ENCODE measurements at regions not wholly inside any gene's neighbourhood (a gene's known extent, or its start where the extent isn't known, plus 50 kb on each side); places are given as distances from the start of the nearest gene placed in this dataset.

DNA sequence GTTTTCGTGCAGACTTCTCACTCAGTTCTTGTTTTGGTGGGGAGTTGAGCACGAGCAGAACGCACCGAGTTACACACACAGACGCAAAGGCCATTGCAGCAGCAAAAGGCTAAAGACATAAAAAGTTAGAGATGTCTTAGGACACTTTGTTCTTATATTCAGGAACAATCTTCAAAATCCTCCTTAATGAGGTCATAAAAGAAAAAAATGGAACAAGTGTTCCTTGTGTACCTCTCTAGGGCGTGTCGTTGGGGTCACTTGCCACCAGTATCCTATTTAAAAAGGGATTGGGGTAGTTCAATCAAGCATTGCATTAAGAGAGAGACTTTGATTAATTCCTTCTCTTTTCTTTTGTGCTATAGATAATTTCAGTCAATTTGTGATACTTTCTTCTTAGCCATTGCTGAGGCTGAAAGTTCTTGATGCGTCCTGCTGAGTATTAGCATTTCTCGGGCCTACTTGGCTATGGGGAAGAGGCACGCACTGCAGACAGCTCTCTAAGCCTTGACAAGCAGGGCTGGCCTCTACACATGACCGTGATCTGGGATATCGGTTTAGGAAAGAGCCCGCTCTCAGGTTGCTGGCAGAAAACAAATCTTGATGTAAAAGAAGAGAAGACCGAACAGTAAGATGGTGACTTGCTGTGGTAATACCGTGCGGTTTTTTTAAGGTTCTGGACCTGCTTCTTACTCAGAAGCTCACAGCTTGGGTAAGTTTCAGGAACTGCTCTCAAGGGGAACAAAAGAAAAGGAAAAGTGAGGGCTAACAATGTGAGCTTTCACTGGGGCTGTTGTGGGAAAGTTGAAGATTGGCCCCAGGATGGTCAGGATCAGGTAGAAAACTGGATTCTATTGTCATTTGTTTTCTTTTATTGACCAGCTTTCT, 223.6 kb downstream of the TM9SF2 start:
- H3K36me3 ChIP-seq = no peaks in the 10 kb centered on the region
- no peak for DNase-seq
- no peak overlapping the region for H3K9ac ChIP-seq (ENCODE audit: low read depth in 2 of 2, low read length in 2 of 2)
- H3K9me3 ChIP-seq = no peaks in the 10 kb centered on the region
- TF ChIP-seq, protein P1, sequence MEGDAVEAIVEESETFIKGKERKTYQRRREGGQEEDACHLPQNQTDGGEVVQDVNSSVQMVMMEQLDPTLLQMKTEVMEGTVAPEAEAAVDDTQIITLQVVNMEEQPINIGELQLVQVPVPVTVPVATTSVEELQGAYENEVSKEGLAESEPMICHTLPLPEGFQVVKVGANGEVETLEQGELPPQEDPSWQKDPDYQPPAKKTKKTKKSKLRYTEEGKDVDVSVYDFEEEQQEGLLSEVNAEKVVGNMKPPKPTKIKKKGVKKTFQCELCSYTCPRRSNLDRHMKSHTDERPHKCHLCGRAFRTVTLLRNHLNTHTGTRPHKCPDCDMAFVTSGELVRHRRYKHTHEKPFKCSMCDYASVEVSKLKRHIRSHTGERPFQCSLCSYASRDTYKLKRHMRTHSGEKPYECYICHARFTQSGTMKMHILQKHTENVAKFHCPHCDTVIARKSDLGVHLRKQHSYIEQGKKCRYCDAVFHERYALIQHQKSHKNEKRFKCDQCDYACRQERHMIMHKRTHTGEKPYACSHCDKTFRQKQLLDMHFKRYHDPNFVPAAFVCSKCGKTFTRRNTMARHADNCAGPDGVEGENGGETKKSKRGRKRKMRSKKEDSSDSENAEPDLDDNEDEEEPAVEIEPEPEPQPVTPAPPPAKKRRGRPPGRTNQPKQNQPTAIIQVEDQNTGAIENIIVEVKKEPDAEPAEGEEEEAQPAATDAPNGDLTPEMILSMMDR (IDR thresholded peaks at IDR 0.05) = no peak
- H3K27ac ChIP-seq = no peak overlapping the region
- intact Hi-C loops (cut with DNase I) = no loop called here
- H3K4me3 ChIP-seq = no peak overlapping the region
- no peaks in the 10 kb centered on the region for H3K4me1 ChIP-seq
- no peaks in the 10 kb centered on the region for H3K27me3 ChIP-seq

DNA sequence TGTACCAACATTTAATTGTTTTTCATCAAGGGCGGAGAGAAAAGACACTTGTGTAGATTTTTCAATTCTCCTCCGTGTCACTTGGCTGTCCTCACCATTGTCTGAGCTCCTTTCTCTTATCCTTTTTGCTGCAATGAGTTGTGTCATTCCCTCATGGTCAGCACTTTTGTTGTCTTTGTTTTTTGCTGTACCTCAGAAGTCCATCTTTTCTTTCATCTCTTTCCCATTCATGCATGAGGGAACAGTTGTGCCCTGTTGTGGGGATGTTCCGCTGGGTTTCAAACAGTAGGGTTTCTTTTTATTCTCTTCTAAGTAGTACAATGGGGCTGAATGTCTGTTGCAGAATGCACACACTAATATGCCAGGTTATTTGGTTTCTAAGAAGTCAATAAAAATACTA, 222.6 kb downstream of the TM9SF2 start:
- no peak overlapping the region for H3K27ac ChIP-seq
- TF ChIP-seq, protein P1 (IDR thresholded peaks at IDR 0.05) = no peak
- H3K36me3 ChIP-seq = no peaks in the 10 kb centered on the region
- no peaks in the 10 kb centered on the region for H3K27me3 ChIP-seq
- no peaks in the 10 kb centered on the region for H3K4me1 ChIP-seq
- intact Hi-C loops (cut with DNase I) = no loop called here
- H3K4me3 ChIP-seq = no peak overlapping the region
- no peak for DNase-seq
- no peak overlapping the region for H3K9ac ChIP-seq (ENCODE audit: low read depth in 2 of 2, low read length in 2 of 2)
- H3K9me3 ChIP-seq = no peaks in the 10 kb centered on the region

DNA sequence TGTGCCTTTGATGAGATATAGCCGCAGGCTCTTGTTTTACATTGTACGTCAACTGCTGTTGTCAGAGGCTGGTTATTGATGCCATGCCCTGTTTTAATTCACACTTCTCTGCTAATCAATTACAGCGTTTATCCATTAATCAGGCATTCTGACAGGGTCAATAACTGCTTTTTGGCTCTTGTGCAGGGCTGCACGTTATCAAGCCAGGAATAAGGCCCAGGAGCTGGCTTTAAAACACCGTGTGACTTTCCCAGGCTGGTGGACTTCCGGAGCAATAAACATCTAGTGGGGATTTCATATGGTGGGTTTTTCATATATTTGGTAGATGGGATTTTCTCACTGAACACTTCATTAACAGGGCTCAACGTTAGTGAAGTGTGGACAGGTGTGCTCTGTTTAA, 221.7 kb downstream of the TM9SF2 start:
- no peak for DNase-seq
- Histone ChIP-seq H3K27ac (no peak overlapping the region), H3K9me3 (no peaks in the 10 kb centered on the region), H3K9ac (ENCODE audit: low read depth in 2 of 2, low read length in 2 of 2) (no peak overlapping the region), H3K4me1 (no peaks in the 10 kb centered on the region), H3K27me3 (no peaks in the 10 kb centered on the region), H3K36me3 (no peaks in the 10 kb centered on the region), H3K4me3 (no peak overlapping the region)
- TF ChIP-seq, protein P1 (IDR thresholded peaks at IDR 0.05) = no peak
- intact Hi-C loops (cut with DNase I) = no loop called here

DNA sequence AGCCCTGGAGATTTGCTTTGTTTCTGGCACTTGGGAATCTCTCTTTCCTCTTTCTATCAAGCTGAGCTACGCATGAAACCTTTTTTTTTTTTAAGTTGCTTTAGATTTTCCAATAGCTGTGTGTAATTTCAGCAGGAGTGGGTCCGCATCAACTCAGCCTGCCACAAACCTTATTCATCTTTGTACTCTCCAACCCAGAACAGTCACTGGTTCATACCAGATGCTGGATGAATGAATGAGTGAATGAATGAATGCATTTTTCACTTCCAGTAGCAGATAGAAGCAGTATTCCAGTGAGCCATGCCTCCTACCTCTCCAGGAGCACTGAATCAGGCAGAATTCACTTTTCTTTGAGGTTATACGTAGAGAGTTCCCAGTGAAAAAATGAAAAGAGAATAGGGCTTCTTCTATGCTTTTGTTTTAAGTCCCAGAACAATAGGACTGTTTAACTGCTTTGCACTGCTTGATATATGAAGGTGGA, 221.1 kb downstream of the TM9SF2 start:
- no peak overlapping the region for H3K27ac ChIP-seq
- no peaks in the 10 kb centered on the region for H3K4me1 ChIP-seq
- H3K9ac ChIP-seq (ENCODE audit: low read depth in 2 of 2, low read length in 2 of 2) = no peak overlapping the region
- no peak for DNase-seq
- TF ChIP-seq, protein P1 (IDR thresholded peaks at IDR 0.05) = no peak
- intact Hi-C loops (cut with DNase I) = no loop called here
- H3K36me3 ChIP-seq = no peaks in the 10 kb centered on the region
- H3K9me3 ChIP-seq = no peaks in the 10 kb centered on the region
- H3K4me3 ChIP-seq = no peak overlapping the region
- no peaks in the 10 kb centered on the region for H3K27me3 ChIP-seq

DNA sequence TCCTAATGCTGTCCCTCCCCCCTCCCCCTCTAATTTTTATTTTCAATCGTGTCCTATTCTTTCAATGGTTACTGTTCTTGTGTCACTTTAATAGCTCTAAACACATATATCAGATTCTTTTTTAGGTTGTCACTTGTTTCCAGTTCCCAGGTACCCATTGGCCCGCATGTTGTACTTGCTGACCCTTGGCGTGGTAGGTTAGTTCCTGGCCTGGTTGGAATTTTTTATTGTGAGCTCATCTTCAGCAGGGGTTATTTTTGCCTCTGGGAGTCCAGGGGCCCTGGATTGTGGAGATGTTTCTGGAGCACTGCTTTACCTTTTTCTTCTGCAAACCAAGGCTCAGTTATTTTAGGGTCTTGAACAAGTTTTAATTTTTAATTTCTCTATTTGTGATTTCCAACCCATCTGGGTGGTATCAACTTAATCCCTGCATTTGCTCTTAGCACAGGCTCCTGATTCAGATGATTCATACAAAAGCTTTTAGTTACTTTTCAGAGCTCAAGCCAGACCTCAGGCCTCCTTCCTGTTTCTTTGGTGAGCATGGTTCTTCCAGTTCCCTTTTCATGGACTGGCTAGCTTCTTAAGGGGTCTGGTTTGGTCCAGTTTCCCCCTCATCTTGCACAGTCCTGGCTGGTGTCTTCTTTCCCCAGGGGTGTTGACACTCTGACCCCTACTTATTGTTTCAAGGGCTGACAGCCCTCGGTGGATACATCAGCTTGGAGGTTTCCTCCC, 220.5 kb downstream of the TM9SF2 start:
- H3K36me3 ChIP-seq = no peaks in the 10 kb centered on the region
- DNase-seq = no peak
- TF ChIP-seq, protein P1 (IDR thresholded peaks at IDR 0.05) = no peak
- no peaks in the 10 kb centered on the region for H3K4me1 ChIP-seq
- no peak overlapping the region for H3K27ac ChIP-seq
- H3K4me3 ChIP-seq = no peak overlapping the region
- no peak overlapping the region for H3K9ac ChIP-seq (ENCODE audit: low read depth in 2 of 2, low read length in 2 of 2)
- intact Hi-C loops (cut with DNase I) = no loop called here
- no peaks in the 10 kb centered on the region for H3K9me3 ChIP-seq
- no peaks in the 10 kb centered on the region for H3K27me3 ChIP-seq
